BE2C (cell line): ENCODE measurements at regions not wholly inside any gene's neighbourhood (a gene's known extent, or its start where the extent isn't known, plus 50 kb on each side); places are given as distances from the start of the nearest gene placed in this dataset.
A peak's percentile ranks its signal among the peaks of the same experiment; 100 is the strongest.

ENCODE experiments used
- DNase-seq: peaks from one replicate; pipeline ENCODE4 v3.0.0-alpha.2; 2020
- H3K27me3 ChIP-seq: fragments of 250-450 bp; sonication (Bioruptor Pico); 2 replicates; pipeline ENCODE4 v1.5.1; 2020; ENCODE audit warnings: mild to moderate bottlenecking
- H3K36me3 ChIP-seq: fragments of 250-450 bp; sonication (Bioruptor Pico); 2 replicates; pipeline ENCODE4 v1.5.1; 2020; ENCODE audit warnings: mild to moderate bottlenecking
- H3K4me1 ChIP-seq: fragments of 250-450 bp; sonication (Bioruptor Pico); 2 replicates; pipeline ENCODE4 v1.5.1; 2020
- H3K4me3 ChIP-seq: 2 replicates; pipeline ENCODE4 v1.5.1; 2011; ENCODE audit warnings: low read depth, low read length
- H3K9me3 ChIP-seq: fragments of 250-450 bp; sonication (Bioruptor Pico); 2 replicates; pipeline ENCODE4 v1.5.1; 2020
- TF ChIP-seq, protein P1 (sequence below): IDR thresholded peaks from 2 replicates; pipeline ENCODE4 v1.5.1; 2012; ENCODE audit warnings: mild to moderate bottlenecking, low read depth, low read length

DNA sequence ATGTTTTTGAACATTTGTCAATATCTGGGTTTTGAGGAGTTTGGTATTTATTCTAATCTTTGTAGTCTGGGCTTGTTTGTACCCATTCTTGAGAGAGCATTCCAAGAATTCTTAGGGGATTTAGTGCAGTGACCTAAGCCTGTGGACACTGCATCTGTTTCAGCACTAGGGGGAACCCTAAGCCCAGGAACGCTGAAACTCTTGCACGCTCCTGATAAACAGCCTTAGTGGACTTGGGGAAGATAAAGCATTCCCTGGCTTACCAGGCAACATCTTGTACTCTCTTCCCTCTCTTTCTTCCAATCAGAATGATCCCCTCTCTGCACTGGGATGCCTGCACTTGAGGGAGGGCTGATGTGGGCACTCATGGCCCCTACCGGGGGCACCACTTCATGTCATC is 654.9 kb upstream of the HTR2C start:
- TF ChIP-seq, protein P1, sequence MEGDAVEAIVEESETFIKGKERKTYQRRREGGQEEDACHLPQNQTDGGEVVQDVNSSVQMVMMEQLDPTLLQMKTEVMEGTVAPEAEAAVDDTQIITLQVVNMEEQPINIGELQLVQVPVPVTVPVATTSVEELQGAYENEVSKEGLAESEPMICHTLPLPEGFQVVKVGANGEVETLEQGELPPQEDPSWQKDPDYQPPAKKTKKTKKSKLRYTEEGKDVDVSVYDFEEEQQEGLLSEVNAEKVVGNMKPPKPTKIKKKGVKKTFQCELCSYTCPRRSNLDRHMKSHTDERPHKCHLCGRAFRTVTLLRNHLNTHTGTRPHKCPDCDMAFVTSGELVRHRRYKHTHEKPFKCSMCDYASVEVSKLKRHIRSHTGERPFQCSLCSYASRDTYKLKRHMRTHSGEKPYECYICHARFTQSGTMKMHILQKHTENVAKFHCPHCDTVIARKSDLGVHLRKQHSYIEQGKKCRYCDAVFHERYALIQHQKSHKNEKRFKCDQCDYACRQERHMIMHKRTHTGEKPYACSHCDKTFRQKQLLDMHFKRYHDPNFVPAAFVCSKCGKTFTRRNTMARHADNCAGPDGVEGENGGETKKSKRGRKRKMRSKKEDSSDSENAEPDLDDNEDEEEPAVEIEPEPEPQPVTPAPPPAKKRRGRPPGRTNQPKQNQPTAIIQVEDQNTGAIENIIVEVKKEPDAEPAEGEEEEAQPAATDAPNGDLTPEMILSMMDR, result peak; percentile 82
- Histone ChIP-seq H3K4me3 (no peak overlapping the region), H3K9me3 (no peaks in the 10 kb centered on the region), H3K27me3 (no peaks in the 10 kb centered on the region), H3K4me1 (no peaks in the 10 kb centered on the region), H3K36me3 (no peaks in the 10 kb centered on the region)
- peak; percentile 61 for DNase-seq

DNA sequence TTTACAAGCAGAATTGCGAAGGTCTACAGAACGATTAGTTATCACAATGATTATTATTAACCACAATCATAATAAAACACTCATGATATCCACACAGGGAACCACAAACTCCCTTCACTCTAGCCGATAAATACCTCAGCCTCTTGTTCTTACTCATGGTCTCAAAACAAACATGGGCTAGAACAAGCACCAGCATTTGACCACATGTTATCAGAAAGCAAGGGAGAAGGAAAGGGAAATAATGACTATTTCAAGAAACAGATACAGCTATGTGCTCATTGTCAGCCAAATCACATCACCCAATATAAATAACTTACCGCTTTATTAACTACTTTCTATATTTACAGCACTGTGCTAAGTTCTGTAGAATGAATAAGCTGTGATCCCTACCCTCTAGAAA is 663.2 kb upstream of the HTR2C start:
- no peaks in the 10 kb centered on the region for H3K27me3 ChIP-seq
- DNase-seq, result no peak
- no peak overlapping the region for H3K4me3 ChIP-seq
- no peaks in the 10 kb centered on the region for H3K4me1 ChIP-seq
- H3K9me3 ChIP-seq, result no peaks in the 10 kb centered on the region
- TF ChIP-seq, protein P1, result no peak
- no peaks in the 10 kb centered on the region for H3K36me3 ChIP-seq

DNA sequence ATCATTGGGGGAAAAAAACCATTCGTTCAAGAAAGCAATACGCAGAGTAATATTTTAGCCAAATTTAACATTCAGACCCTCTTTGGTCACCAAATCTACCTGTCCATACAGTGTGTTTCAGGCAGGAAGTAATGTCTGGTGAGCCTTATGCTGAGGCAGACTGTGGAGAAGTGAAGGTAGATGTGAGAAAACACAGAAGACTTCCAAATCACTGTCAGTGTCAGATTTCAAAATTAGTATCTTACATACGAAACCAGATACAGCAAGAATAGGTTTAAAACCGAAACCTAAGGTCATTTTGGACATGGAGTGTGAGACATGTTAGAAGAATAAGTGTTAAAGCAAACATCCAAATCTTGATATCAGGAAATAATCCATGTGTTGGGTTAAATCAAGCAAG is 664.5 kb upstream of the HTR2C start:
- Histone ChIP-seq H3K4me3 (no peak overlapping the region), H3K27me3 (no peaks in the 10 kb centered on the region), H3K36me3 (no peaks in the 10 kb centered on the region), H3K9me3 (no peaks in the 10 kb centered on the region), H3K4me1 (no peaks in the 10 kb centered on the region)
- TF ChIP-seq, protein P1, result no peak
- DNase-seq, result no peak

DNA sequence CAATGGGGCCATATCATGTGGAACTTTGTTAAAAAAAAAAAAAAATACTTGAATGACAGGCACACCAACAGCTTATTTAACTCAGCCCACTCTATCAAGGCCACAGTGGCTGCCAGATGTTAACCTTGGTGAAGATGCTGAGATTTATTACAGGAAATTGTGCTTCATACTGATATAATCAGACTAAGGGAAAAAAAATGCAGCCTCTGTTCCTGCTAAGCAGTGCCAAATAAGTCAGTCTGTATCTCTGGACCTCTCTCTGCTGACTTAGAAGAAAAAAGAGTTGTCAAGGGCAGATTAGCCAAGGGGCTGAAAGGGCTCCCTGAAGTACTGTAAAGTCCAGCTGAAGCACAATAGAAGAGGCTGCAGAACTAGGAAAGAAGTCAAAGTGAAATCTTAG is 677.7 kb upstream of the HTR2C start:
- no peaks in the 10 kb centered on the region for H3K36me3 ChIP-seq
- H3K9me3 ChIP-seq, result no peaks in the 10 kb centered on the region
- H3K27me3 ChIP-seq, result no peaks in the 10 kb centered on the region
- H3K4me1 ChIP-seq, result no peaks in the 10 kb centered on the region
- no peak overlapping the region for H3K4me3 ChIP-seq
- DNase-seq, result peak; percentile 17
- TF ChIP-seq, protein P1, result no peak

DNA sequence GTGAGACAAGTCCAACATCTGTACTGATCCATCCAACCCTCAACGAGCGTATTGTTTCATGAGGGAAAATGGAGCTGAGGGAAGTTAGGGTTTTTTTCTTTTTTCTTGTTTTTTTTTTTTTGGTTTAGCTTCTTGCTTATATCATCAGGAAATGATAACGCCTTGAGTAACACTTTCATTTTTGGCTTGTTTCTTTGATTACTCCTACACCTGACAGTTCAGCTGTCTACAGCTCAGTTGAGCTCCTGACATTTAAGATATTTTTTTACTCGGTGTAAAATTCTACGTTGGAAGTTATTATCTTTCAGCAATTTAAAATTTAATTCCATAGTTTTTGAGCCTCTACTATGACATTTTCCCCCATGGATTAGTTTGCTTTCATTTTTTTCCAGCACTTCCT is 691.0 kb upstream of the HTR2C start:
- Histone ChIP-seq H3K4me3 (no peak overlapping the region), H3K4me1 (no peaks in the 10 kb centered on the region), H3K36me3 (no peaks in the 10 kb centered on the region), H3K9me3 (no peaks in the 10 kb centered on the region), H3K27me3 (no peaks in the 10 kb centered on the region)
- TF ChIP-seq, protein P1, result no peak
- no peak for DNase-seq

DNA sequence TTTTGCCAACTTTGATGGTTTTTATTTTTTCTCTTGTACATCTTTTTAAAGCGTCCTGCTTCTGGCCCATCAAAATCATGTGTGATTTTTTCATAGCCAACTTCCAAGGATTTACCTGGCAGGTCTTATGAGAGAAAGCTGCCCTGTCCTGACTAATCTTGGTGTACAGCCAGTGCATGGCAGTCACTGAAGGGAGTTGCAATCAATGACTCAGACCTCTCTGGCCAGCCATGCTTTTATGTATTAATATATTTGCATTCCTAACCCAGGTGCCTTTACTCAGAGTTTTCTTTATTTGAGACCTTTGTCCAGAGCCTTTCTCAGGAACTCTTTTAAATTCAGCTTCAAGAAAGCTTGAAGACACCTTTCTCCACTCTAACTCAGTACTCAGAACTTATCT is 691.5 kb upstream of the HTR2C start:
- no peak for DNase-seq
- H3K36me3 ChIP-seq, result no peaks in the 10 kb centered on the region
- H3K9me3 ChIP-seq, result no peaks in the 10 kb centered on the region
- H3K27me3 ChIP-seq, result no peaks in the 10 kb centered on the region
- H3K4me3 ChIP-seq, result no peak overlapping the region
- H3K4me1 ChIP-seq, result no peaks in the 10 kb centered on the region
- TF ChIP-seq, protein P1, result no peak
